Tibial nerve (tissue), 4 donors: ENCODE measurements at regions not wholly inside any gene's neighbourhood (a gene's known extent, or its start where the extent isn't known, plus 50 kb on each side); places are given as distances from the start of the nearest gene placed in this dataset.

Experiments used
- DNase-seq, 2 donors: peaks; one replicate each; pipeline ENCODE4 v3.0.0-alpha.2; 2019; ENCODE audit warnings: low spot score in 2 of 2
- H3K27ac ChIP-seq, 4 donors: fragments of 200-600 bp; sonication (generic) in 3 of 4; one replicate each; pipeline ENCODE4 v1.5.1; 2017 to 2019; ENCODE audit warnings: mild to moderate bottlenecking in 1 of 4
- H3K27me3 ChIP-seq, 2 donors: fragments of 200-600 bp; sonication (generic) in 1 of 2; one replicate each; pipeline versions ENCODE4 v1.5.1 to v1.6.0; 2017 to 2019
- H3K36me3 ChIP-seq, 3 donors: fragments of 200-600 bp; sonication (generic); one replicate each; pipeline ENCODE4 v1.5.1; 2018 to 2019
- H3K4me1 ChIP-seq, 4 donors: fragments of 200-600 bp; sonication (generic) in 3 of 4; one replicate each; pipeline ENCODE4 v1.5.1; 2017 to 2019
- H3K4me3 ChIP-seq, 4 donors: fragments of 200-600 bp; sonication (generic) in 3 of 4; one replicate each; pipeline ENCODE4 v1.5.1; 2017 to 2019; ENCODE audit warnings: mild to moderate bottlenecking in 1 of 4, moderate library complexity in 1 of 4
- H3K9me3 ChIP-seq, 4 donors: fragments of 200-600 bp; sonication (generic) in 3 of 4; one replicate each; pipeline ENCODE4 v1.5.1; 2017 to 2019
- CTCF ChIP-seq, 5 experiments: fragments of 200-600 bp in 3 of 5; fragments of 450-650 bp in 2 of 5; sonication (generic) in 3 of 5; IDR thresholded peaks; one replicate each; pipeline ENCODE4 v1.5.1; 2016 to 2019; ENCODE audit warnings: antibody characterized with exemption in 5 of 5, mild to moderate bottlenecking in 3 of 5, moderate library complexity in 2 of 5
- EP300 ChIP-seq, 2 donors: sonication (generic); formaldehyde crosslinking; IDR thresholded peaks; one replicate each; pipeline ENCODE4 v1.6.1; 2017; ENCODE audit warnings: antibody characterized with exemption in 2 of 2, mild to moderate bottlenecking in 1 of 2
- POLR2A ChIP-seq, 2 donors: fragments of 450-650 bp; IDR thresholded peaks; one replicate each; pipeline ENCODE4 v1.6.1; 2017; ENCODE audit warnings: antibody characterized with exemption in 2 of 2, mild to moderate bottlenecking in 2 of 2, moderate library complexity in 2 of 2
- WGBS, 2 donors: methylation state at CpG; one replicate each; pipeline ENCODE4 v1.1.5; 2018; 5-methylcytosine and 5-hydroxymethylcytosine counted together

- Histone ChIP-seq H3K27ac (no peak overlapping the region), H3K36me3 (no peaks in the 10 kb centered on the region), H3K4me1 (no peaks in the 10 kb centered on the region), H3K4me3 (no peak overlapping the region), H3K9me3 (no peaks in the 10 kb centered on the region), H3K27me3 (no peaks in the 10 kb centered on the region)
- TF ChIP-seq EP300 (IDR thresholded peaks at IDR 0.05): no peak
- TF ChIP-seq CTCF (IDR thresholded peaks at IDR 0.05): no peak
- TF ChIP-seq POLR2A (IDR thresholded peaks at IDR 0.05): no peak
- WGBS, 2 donors: 83 to 87% methylated on average over 7 of the region's 7 CpGs
- DNase-seq: no peak
Observed at GRCh38 chr17:71234349-71234748, 886.5 kb upstream of the SOX9 start.

GRCh38 chr17:71237903-71238538 is 882.8 kb upstream of the SOX9 start:
- Histone ChIP-seq H3K36me3 (no peaks in the 10 kb centered on the region), H3K4me1 (no peaks in the 10 kb centered on the region), H3K27me3 (no peaks in the 10 kb centered on the region), H3K4me3 (no peak overlapping the region), H3K9me3 (no peaks in the 10 kb centered on the region), H3K27ac (no peak overlapping the region)
- WGBS, 2 donors: 71 to 81% methylated on average over 1 of the region's 1 CpG
- no peak for DNase-seq
- no peak for TF ChIP-seq EP300 (IDR thresholded peaks at IDR 0.05)
- peak in 4 of 5 experiments; percentile 9 to 33 (median 19) for TF ChIP-seq CTCF (IDR thresholded peaks at IDR 0.05)

- no peak for TF ChIP-seq CTCF (IDR thresholded peaks at IDR 0.05)
- TF ChIP-seq POLR2A (IDR thresholded peaks at IDR 0.05): no peak
- no peak for TF ChIP-seq EP300 (IDR thresholded peaks at IDR 0.05)
- no peaks in the 10 kb centered on the region for H3K9me3 ChIP-seq
- no peaks in the 10 kb centered on the region for H3K36me3 ChIP-seq
- no peak overlapping the region for H3K27ac ChIP-seq
- no peaks in the 10 kb centered on the region for H3K27me3 ChIP-seq
- no peak overlapping the region for H3K4me3 ChIP-seq
- H3K4me1 ChIP-seq: no peaks in the 10 kb centered on the region
- 75 to 83% methylated on average over 4 of the region's 4 CpGs for WGBS, 2 donors
- DNase-seq: no peak
Observed at GRCh38 chr17:71247441-71248015, 873.3 kb upstream of the SOX9 start.

- H3K27me3 ChIP-seq: no peaks in the 10 kb centered on the region
- H3K9me3 ChIP-seq: no peaks in the 10 kb centered on the region
- H3K4me1 ChIP-seq: no peaks in the 10 kb centered on the region
- H3K27ac ChIP-seq: no peak overlapping the region
- no peak overlapping the region for H3K4me3 ChIP-seq
- no peak for DNase-seq
- 37 to 55% methylated on average over 2 of the region's 2 CpGs for WGBS, 2 donors
- TF ChIP-seq CTCF (IDR thresholded peaks at IDR 0.05) (no peak), POLR2A (IDR thresholded peaks at IDR 0.05) (no peak), EP300 (IDR thresholded peaks at IDR 0.05) (no peak)
- H3K36me3 ChIP-seq: no peaks in the 10 kb centered on the region
Observed at GRCh38 chr17:71251276-71251675, 869.5 kb upstream of the SOX9 start.

- H3K36me3 ChIP-seq: no peaks in the 10 kb centered on the region
- no peak overlapping the region for H3K27ac ChIP-seq
- H3K27me3 ChIP-seq: no peaks in the 10 kb centered on the region
- DNase-seq: no peak
- TF ChIP-seq EP300 (IDR thresholded peaks at IDR 0.05) (no peak), POLR2A (IDR thresholded peaks at IDR 0.05) (no peak), CTCF (IDR thresholded peaks at IDR 0.05) (no peak)
- H3K4me3 ChIP-seq: no peak overlapping the region
- WGBS, 2 donors: 62 to 66% methylated on average over 2 of the region's 2 CpGs
- no peaks in the 10 kb centered on the region for H3K9me3 ChIP-seq
- no peaks in the 10 kb centered on the region for H3K4me1 ChIP-seq
Observed at GRCh38 chr17:71251951-71252350, 868.9 kb upstream of the SOX9 start.
